NOMO-1 treated with DMSO at 0.1 percent for 48 hours (cell line): ENCODE measurements at regions not wholly inside any gene's neighbourhood (a gene's known extent, or its start where the extent isn't known, plus 50 kb on each side); places are given as distances from the start of the nearest gene placed in this dataset.

Experiments
- DNase-seq: peaks from one replicate; lab custom pipeline; 2025; ENCODE audit not compliant: unreplicated experiment; lab: John Stamatoyannopoulos, UW

GRCh38 chr7:118563311-118563710 is 338.8 kb downstream of the ANKRD7 start:
- DNase-seq = no peak

- no peak for DNase-seq
These were observed 348.1 kb downstream of the ANKRD7 start for GRCh38 chr7:118572604-118573003.

- DNase-seq = no peak
These were observed 348.6 kb downstream of the ANKRD7 start for GRCh38 chr7:118573085-118573484.

GRCh38 chr7:118575393-118575948 is 351.0 kb downstream of the ANKRD7 start:
- DNase-seq = no peak

- no peak for DNase-seq
These were observed 356.4 kb downstream of the ANKRD7 start for GRCh38 chr7:118580743-118581382.

- DNase-seq = no peak
These were observed 359.1 kb downstream of the ANKRD7 start for GRCh38 chr7:118583641-118584040.

GRCh38 chr7:118586248-118586647 is 361.7 kb downstream of the ANKRD7 start:
- no peak for DNase-seq

- no peak for DNase-seq
These were observed 365.6 kb downstream of the ANKRD7 start for GRCh38 chr7:118590107-118590506.

- no peak for DNase-seq
These were observed 377.6 kb downstream of the ANKRD7 start for GRCh38 chr7:118602090-118602489.

- DNase-seq = no peak
These were observed 382.1 kb downstream of the ANKRD7 start for GRCh38 chr7:118606602-118607001.

GRCh38 chr7:118609207-118609606 is 384.7 kb downstream of the ANKRD7 start:
- no peak for DNase-seq

- DNase-seq = no peak
These were observed 391.2 kb downstream of the ANKRD7 start for GRCh38 chr7:118615681-118616080.

- DNase-seq = no peak
These were observed 397.4 kb downstream of the ANKRD7 start for GRCh38 chr7:118621810-118622360.

GRCh38 chr7:118626739-118627138 is 402.2 kb downstream of the ANKRD7 start:
- no peak for DNase-seq

- DNase-seq = no peak
These were observed 403.0 kb downstream of the ANKRD7 start for GRCh38 chr7:118627467-118627866.

GRCh38 chr7:118629898-118630438 is 405.5 kb downstream of the ANKRD7 start:
- no peak for DNase-seq

- peak; percentile 62 for DNase-seq
These were observed 417.9 kb downstream of the ANKRD7 start for GRCh38 chr7:118642396-118642795.

- no peak for DNase-seq
These were observed 419.8 kb downstream of the ANKRD7 start for GRCh38 chr7:118644346-118644745.

GRCh38 chr7:118648002-118648401 is 423.5 kb downstream of the ANKRD7 start:
- no peak for DNase-seq

- peak; percentile 71 for DNase-seq
These were observed 433.0 kb downstream of the ANKRD7 start for GRCh38 chr7:118657391-118658005.

GRCh38 chr7:118662266-118662665 is 437.8 kb downstream of the ANKRD7 start:
- no peak for DNase-seq

- no peak for DNase-seq
These were observed 440.0 kb downstream of the ANKRD7 start for GRCh38 chr7:118664498-118664897.
